ENCODE measurements at regions not wholly inside any gene's neighbourhood (a gene's known extent, or its start where the extent isn't known, plus 50 kb on each side); places are given as distances from the start of the nearest gene placed in this dataset.

GRCh38 chr16:80006241-80007215 is 406.0 kb upstream of the MAF start:
- Mint-ChIP-seq H3K27me3 (ENCODE audit: low read depth) (no peaks in the 10 kb centered on the region), H3K36me3 (no peaks in the 10 kb centered on the region; the same call in 1 of the 2 replicates), H3K4me3 (no peak overlapping the region), H3K27ac (no peak overlapping the region), H3K9me3 (peaks cover 15% of the 10 kb centered on the region), H3K4me1 (no peaks in the 10 kb centered on the region)
- ChIA-PET POLR2A (no interaction called here), CTCF (interaction anchor here (1.1 to 2.8 kb wide), 2 partner anchors 9 to 13 kb away, joined by 3 to 12 read pairs; no protein-coding TSS in a partner anchor)
- DNase-seq (ENCODE audit: low spot score): no peak
- no peak for ATAC-seq
- TF ChIP-seq HMGXB4 (CRISPR knock-in tag; IDR thresholded peaks at IDR 0.05): no peak
- TF ChIP-seq SOX15 (CRISPR knock-in tag; IDR thresholded peaks at IDR 0.05): no peak
- TF ChIP-seq ZNF423 (CRISPR knock-in tag; IDR thresholded peaks at IDR 0.05): no peak
- TF ChIP-seq, protein P1, sequence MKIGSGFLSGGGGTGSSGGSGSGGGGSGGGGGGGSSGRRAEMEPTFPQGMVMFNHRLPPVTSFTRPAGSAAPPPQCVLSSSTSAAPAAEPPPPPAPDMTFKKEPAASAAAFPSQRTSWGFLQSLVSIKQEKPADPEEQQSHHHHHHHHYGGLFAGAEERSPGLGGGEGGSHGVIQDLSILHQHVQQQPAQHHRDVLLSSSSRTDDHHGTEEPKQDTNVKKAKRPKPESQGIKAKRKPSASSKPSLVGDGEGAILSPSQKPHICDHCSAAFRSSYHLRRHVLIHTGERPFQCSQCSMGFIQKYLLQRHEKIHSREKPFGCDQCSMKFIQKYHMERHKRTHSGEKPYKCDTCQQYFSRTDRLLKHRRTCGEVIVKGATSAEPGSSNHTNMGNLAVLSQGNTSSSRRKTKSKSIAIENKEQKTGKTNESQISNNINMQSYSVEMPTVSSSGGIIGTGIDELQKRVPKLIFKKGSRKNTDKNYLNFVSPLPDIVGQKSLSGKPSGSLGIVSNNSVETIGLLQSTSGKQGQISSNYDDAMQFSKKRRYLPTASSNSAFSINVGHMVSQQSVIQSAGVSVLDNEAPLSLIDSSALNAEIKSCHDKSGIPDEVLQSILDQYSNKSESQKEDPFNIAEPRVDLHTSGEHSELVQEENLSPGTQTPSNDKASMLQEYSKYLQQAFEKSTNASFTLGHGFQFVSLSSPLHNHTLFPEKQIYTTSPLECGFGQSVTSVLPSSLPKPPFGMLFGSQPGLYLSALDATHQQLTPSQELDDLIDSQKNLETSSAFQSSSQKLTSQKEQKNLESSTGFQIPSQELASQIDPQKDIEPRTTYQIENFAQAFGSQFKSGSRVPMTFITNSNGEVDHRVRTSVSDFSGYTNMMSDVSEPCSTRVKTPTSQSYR (CRISPR knock-in tag; IDR thresholded peaks at IDR 0.05): no peak
- TF ChIP-seq FOXP4 (CRISPR knock-in tag; IDR thresholded peaks at IDR 0.05): no peak
- no peak for TF ChIP-seq NFATC4 (CRISPR knock-in tag; IDR thresholded peaks at IDR 0.05)
- TF ChIP-seq, protein P2, sequence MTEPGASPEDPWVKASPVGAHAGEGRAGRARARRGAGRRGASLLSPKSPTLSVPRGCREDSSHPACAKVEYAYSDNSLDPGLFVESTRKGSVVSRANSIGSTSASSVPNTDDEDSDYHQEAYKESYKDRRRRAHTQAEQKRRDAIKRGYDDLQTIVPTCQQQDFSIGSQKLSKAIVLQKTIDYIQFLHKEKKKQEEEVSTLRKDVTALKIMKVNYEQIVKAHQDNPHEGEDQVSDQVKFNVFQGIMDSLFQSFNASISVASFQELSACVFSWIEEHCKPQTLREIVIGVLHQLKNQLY (CRISPR knock-in tag; IDR thresholded peaks at IDR 0.05): no peak
- no peak for TF ChIP-seq RORB (CRISPR knock-in tag; IDR thresholded peaks at IDR 0.05)
- no peak for TF ChIP-seq MXD4 (CRISPR knock-in tag; IDR thresholded peaks at IDR 0.05; ENCODE audit: borderline replicate concordance)
- no peak for TF ChIP-seq ZNF671 (CRISPR knock-in tag; IDR thresholded peaks at IDR 0.05)
- TF ChIP-seq ATF1 (CRISPR knock-in tag; IDR thresholded peaks at IDR 0.05): no peak
- no peak for TF ChIP-seq AFF4 (CRISPR knock-in tag; IDR thresholded peaks at IDR 0.05; ENCODE audit: borderline replicate concordance)
- TF ChIP-seq, protein P3, sequence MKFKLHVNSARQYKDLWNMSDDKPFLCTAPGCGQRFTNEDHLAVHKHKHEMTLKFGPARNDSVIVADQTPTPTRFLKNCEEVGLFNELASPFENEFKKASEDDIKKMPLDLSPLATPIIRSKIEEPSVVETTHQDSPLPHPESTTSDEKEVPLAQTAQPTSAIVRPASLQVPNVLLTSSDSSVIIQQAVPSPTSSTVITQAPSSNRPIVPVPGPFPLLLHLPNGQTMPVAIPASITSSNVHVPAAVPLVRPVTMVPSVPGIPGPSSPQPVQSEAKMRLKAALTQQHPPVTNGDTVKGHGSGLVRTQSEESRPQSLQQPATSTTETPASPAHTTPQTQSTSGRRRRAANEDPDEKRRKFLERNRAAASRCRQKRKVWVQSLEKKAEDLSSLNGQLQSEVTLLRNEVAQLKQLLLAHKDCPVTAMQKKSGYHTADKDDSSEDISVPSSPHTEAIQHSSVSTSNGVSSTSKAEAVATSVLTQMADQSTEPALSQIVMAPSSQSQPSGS (CRISPR knock-in tag; IDR thresholded peaks at IDR 0.05; ENCODE audit: borderline replicate concordance, low read depth): no peak
- TF ChIP-seq, protein P4, sequence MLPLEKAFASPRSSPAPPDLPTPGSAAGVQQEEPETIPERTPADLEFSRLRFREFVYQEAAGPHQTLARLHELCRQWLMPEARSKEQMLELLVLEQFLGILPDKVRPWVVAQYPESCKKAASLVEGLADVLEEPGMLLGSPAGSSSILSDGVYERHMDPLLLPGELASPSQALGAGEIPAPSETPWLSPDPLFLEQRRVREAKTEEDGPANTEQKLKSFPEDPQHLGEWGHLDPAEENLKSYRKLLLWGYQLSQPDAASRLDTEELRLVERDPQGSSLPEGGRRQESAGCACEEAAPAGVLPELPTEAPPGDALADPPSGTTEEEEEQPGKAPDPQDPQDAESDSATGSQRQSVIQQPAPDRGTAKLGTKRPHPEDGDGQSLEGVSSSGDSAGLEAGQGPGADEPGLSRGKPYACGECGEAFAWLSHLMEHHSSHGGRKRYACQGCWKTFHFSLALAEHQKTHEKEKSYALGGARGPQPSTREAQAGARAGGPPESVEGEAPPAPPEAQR (CRISPR knock-in tag; IDR thresholded peaks at IDR 0.05): no peak
- no peak for TF ChIP-seq KAT7 (CRISPR knock-in tag; IDR thresholded peaks at IDR 0.05; ENCODE audit: borderline replicate concordance)
- no peak for TF ChIP-seq SP1 (CRISPR knock-in tag; conservative IDR thresholded peaks at IDR 0.05)
- TF ChIP-seq, protein P5, sequence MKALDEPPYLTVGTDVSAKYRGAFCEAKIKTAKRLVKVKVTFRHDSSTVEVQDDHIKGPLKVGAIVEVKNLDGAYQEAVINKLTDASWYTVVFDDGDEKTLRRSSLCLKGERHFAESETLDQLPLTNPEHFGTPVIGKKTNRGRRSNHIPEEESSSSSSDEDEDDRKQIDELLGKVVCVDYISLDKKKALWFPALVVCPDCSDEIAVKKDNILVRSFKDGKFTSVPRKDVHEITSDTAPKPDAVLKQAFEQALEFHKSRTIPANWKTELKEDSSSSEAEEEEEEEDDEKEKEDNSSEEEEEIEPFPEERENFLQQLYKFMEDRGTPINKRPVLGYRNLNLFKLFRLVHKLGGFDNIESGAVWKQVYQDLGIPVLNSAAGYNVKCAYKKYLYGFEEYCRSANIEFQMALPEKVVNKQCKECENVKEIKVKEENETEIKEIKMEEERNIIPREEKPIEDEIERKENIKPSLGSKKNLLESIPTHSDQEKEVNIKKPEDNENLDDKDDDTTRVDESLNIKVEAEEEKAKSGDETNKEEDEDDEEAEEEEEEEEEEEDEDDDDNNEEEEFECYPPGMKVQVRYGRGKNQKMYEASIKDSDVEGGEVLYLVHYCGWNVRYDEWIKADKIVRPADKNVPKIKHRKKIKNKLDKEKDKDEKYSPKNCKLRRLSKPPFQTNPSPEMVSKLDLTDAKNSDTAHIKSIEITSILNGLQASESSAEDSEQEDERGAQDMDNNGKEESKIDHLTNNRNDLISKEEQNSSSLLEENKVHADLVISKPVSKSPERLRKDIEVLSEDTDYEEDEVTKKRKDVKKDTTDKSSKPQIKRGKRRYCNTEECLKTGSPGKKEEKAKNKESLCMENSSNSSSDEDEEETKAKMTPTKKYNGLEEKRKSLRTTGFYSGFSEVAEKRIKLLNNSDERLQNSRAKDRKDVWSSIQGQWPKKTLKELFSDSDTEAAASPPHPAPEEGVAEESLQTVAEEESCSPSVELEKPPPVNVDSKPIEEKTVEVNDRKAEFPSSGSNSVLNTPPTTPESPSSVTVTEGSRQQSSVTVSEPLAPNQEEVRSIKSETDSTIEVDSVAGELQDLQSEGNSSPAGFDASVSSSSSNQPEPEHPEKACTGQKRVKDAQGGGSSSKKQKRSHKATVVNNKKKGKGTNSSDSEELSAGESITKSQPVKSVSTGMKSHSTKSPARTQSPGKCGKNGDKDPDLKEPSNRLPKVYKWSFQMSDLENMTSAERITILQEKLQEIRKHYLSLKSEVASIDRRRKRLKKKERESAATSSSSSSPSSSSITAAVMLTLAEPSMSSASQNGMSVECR (CRISPR knock-in tag; IDR thresholded peaks at IDR 0.05; ENCODE audit: borderline replicate concordance): no peak

Data from WTC11 (cell line).